Amniotic stem cell (primary cell): ENCODE measurements at regions not wholly inside any gene's neighbourhood (a gene's known extent, or its start where the extent isn't known, plus 50 kb on each side); places are given as distances from the start of the nearest gene placed in this dataset.
"Not testable (repeated sequence)": the region's sequence is repeated elsewhere in the genome, so short reads cannot be mapped to it uniquely, and the experiment has no call there.

ENCODE experiments used
- DNase-seq: peaks from one replicate; lab custom pipeline; 2025; lab: John Stamatoyannopoulos, UW

DNA sequence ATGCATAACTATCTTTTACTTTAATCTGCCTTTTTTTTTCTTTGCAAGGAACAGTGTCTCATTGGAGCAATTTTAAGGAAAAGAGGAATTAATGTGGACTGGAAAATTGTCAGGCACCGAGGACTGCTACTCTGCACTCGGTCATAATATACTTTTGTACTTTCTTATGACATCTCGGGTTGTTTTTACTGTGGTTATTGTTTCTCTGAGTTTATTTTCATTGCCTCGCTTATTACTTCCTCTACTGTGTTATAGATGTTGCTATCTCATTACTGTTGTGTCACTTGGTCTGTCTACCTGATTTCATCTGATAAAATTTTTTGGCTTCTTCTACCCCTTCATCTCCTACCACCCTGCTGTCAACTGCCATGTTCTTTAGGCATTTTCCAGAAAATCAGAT is 213.5 kb upstream of the POU1F1 start:
- DNase-seq: no peak

DNA sequence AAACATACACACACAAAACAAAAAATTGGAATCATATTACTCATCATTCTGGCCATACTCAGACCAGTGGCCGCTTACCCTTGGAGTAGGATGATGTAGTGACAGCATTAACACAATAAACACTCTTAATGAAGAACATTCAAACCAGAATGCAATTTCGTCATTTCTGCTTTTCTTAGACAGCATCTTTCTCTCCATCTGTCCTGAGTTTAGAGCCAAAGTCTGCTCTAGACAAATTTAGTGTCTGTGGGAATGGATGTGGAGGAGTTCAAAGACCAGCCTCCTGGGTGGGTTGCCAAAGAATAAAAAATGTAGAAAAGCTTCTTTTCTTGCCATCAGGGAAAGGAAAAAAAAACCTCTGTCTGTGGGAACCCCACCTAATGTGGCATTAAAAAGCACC is 212.4 kb upstream of the POU1F1 start:
- no peak for DNase-seq

DNA sequence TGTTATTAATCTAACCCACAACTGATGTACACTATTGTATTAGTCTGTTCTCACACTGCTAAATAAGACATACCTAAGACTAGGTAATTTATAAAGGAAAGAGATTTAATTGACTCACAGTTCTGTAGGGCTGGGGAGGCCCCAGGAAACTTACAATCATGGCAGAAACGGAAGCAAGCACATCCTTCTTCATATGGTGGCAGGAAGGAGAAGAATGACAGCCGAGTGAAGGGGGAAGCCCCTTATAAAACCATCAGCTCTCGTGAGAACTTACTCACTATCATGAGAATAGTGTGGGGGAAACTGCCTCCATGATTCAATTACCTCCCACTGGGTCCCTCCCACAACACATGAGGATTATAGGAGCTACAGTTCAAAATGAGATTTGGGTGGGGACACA is 210.3 kb upstream of the POU1F1 start:
- not testable (repeated sequence) for DNase-seq

DNA sequence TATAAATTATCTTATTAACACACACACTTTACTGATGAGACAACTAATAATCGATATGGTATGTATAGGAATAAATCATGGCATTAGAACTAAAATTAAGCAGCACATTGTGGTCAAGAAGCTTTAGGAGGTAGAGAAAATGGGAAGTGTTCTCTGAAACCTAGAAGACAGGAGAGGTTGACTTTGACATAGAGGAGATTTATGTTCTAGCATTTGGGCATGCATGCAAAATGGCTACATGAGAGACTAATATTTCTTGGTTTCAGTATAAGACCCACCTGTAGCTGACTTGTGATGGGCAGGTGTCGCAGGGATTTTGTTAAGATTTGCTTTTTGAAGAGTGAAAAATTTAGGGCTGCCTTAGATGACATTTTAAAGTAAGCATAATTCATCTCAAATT is 209.7 kb upstream of the POU1F1 start:
- DNase-seq: no peak

DNA sequence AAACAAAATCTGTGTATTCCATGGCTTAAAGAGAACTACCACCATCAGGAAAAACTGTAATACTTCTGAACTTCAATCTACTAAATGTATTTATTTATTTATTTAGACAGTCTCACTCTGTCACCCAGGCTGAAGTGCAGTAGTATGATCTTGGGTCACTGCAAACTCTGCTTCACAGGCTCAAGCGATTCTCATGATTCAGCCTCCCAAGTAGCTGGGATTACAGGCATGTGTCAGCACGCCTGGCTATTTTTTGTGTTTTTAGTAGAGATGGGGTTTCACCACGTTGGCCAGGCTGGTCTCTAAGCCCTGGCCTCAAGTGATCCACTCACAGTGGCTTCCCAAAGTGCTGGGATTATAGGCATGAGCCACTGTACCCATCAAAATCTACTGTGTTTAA is 202.3 kb upstream of the POU1F1 start:
- DNase-seq: no peak

DNA sequence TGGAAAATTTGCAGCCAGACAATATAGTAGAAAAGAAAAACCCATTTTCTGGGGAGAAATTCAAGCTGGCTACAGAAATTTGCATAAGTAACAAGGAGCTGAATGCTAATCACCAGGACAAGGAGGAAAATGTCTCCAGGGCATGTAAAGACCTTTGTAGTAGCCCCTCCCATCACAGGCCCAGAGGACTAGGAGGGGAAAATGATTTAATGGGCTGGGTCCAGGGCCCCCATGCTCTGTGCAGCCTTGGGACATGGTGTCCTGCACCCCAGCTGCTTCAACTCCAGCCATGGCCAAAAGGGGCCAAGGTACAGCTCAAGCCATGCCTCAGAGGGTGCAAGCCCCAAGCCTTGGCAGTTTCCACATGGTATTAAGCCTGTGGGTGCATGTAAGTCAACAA is 197.6 kb upstream of the POU1F1 start:
- no peak for DNase-seq

DNA sequence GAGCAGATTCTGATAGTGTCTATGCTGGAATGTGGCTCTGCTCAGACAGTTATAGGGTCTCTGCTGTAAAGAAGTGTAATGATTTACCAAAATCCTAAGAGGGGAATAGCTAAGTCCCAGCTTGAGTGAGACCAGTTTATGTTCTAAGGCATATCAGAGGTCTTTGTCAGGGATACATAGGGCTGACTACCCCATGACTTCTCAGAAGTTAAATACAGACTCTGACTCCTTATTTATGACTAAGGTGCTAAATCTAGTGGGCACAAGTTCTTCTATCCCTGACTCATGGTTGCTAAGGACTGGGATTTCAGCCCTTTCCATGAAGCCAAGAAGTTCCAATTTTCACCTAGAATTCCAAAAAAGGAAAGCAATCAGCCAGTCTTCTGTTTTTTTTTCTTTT is 192.6 kb upstream of the POU1F1 start:
- DNase-seq: no peak

DNA sequence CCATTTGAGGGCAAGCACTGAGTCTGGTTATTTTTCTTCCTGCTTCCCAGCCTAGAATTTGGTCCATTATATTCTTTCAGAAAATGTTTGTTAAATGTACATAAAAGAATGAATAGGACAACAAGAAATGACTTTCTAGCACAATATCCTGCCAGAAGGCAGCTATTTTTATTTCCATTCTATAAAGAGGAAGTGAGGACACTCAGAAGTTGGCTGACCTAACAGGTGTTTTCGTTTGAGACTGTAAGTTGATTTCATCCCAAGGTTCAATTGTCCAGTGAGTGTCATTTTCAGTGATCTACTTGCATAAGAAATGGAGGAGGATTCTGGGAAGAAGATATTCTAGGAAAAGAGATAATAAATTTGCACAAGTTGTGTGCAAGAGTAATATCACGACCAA is 191.9 kb upstream of the POU1F1 start:
- no peak for DNase-seq

DNA sequence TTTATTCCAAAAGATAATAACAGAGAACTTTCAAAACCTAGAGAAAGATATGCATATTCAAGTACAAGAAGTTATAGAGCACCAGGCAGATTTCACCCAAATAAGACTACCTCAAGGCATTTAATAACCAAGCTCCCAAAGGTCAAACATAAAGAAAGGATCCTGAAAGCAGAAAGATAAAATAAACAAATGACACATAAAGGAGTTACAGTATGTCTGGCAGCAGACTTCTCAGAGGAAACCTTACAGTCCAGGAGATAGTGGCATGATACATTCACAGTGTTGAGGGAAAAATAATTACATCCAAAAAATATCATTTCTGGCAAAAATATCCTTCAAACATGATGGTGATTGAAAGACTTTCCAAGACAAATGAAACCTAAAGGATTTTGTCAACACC is 185.8 kb upstream of the POU1F1 start:
- no peak for DNase-seq

DNA sequence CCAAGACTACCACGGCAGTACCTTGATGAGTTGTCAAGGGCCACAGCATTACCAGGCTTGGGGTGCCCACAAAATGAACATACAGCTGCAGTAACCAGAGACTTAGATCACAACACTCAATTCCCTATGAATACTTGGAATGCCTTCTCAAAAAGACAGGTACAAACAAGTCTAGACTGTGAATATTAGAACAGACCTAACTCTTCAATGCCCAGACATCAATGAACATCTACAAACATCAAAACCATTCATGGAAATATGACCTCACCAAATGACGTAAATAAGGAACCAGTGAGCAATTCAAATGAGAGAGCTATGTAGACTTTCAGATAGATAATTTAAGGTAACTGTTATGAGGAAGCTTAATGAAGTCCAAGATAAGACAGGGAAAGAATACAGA is 185.1 kb upstream of the POU1F1 start:
- DNase-seq: no peak

DNA sequence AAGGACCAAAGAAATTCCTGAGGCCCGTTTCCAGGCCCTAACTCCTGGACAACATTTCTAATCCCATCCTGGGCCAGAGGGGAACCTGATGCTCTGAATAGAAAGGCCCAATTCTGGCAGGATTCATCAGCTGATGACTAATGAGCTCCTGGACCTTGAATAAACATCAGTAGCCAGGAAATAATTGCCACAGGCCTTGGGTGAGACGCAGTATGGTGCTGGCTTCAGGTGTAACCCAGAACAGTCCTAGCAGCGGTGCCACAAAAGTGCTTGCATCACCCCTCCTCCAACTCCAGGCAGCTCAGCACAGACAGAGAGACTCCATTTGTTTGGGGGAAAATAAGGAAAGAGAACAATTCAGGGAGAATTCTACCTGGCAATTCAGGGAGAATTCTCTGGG is 184.7 kb upstream of the POU1F1 start:
- no peak for DNase-seq

DNA sequence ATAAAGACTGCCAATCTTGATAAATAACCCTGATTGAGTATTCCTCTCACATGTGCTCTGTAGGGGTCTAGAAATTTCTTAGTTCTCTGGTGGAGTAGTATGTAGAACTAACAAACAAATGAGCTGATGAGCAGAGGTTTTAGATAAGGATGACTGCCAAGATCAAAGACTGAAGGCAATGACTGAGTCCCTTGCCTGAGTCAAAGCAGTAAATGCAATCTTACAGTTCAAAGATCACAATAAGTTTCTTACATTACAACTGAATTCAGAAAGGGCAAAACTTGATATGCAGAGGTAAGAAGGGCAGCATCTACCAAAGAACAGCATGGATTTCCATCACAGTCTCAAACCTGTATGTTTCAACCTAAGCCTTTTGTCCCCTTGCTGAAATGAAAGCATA is 172.2 kb upstream of the POU1F1 start:
- no peak for DNase-seq

DNA sequence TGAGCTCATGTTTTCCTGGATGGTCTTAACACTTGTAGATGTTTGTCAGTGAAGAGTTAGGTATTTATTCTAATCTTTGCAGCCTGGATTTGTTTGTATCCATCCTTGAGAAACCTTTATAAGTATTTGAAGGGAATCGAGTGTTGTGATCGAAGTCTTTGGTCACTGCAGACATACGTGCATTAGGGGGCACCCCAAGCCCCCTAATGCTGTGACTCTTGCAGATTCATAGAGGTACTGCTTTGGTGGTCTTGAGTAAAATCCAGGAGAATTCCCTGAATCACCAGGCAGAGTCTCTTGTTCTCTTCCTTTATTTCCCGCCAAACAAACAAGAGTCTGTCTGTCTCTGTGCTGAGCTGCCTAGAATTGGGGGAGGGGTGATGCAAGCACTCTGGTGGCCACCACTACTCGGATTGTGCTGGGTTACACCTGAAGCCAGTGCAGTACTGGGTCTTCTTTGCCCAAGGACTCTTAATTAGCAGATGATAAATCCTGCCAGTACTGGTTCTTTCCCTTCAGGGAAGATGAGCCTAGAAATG is 170.5 kb upstream of the POU1F1 start:
- DNase-seq: no peak

DNA sequence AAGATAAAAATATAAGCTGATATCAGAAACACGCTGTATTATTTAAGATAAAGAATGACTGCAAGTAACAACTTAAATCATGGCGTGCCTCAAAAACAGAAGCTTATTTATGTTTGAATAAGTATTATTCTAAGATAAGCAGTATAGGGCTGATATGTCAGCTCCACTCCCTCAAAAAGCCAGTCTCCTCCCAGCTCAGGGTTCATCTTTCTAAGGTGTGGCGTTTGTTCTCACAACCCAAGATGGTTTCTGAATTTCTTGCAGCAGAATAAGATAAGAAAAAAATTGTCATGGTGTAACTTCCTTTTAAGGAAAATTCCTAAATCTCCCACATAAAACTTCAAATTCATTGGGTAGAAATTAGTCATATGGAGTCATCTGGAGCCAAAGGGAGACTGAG is 166.1 kb upstream of the POU1F1 start:
- no peak for DNase-seq

DNA sequence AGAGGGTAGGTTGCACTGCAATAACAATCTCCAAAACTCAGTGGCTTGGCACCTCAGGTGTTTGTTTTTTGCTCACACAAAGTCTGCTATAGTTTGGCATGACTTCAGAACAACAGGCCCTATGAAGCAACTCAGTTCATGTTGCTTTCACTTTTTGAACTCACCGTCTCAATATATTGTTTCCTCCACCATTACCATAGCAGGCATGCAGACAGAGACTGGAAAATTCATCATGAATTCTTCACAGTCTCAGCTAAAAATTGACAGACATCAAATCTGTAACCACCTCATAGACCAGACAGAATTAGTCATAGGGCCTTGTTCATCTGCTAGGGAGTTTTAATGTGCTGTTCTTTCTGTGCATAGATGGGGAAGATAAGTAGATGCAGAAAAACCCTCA is 161.4 kb upstream of the POU1F1 start:
- no peak for DNase-seq

DNA sequence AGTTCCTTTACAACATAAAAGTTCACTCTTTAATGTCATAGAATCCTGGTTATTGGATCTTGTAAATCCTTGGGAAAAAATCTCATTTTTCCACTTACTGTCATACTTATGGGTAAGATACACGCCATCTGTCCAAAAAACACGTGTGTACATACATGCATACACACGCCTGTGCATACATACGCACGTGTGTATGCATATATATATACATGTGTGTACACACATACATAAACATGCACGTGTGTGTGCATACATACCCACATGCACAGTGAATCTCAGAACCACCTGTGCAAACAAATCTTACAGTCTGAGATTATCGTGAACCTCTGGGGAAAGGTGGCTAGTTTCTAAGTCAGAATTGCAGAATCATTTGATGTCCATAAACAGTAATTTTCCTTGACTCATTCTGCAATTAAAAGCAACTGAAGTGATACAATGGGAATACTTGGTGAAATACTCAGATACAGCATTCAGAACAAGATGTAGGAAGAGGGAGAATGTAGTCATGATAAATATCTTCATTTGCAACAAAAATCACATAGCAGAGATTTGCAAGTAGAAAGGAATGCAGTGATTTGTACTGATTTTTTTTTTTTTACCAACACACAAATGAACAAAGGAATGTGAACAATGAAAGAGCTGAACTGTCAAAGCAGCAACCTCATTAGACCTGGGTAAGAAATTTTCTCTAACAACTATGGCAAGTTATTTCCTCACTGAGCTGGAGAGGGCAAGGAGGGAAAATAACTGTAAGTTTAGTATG is 160.6 kb upstream of the POU1F1 start:
- no peak for DNase-seq

DNA sequence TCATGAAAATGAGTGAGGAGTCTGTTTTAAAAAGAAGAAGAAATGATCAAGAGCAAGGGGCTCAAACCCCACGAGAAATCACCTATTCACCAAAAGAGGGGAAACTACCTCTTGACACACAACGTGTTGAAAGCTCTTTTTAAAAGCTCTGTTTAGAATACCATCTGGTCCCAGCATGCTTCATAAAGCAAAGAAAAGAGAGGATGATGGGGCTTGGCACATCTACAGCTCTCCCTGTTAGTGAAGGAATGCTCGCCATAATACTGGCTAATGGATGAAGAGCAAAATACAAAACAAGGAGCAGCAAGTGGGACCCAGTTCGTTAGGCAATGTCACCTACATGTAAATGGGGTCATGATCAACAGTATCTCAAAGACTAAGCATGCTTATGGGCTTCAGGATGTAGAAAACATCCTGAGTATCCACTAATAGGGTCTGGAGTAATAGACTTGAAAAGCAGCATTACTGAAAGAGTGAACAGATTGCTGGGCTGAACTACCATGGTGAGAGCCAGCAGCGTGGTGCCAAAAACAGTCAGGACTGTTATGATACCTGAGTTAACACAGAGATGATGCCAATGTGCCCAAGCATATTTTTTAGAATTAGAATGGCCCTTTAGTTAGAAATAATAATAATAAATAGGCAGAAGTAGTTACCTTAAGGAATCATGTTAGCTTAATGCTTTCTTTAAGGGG is 159.7 kb upstream of the POU1F1 start:
- no peak for DNase-seq

DNA sequence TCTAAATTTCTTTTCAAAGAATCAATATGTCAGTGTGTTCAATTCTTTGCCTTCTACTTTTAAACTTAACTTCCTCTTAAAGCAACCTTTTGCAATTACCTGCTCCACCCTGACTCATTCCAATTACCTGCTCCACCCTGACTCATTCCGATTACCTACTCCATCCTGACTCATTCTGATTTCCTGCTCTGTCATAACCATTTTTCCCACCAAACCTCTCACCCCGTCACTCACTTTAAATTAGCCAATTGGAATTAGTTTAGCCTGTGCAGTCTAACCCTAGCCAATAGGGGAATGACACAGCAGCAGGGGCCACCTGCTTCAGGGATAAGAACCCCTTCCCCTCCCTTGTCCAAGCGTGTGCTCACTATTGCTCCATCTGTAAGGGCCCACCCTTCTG is 157.1 kb upstream of the POU1F1 start:
- DNase-seq: not testable (repeated sequence)

DNA sequence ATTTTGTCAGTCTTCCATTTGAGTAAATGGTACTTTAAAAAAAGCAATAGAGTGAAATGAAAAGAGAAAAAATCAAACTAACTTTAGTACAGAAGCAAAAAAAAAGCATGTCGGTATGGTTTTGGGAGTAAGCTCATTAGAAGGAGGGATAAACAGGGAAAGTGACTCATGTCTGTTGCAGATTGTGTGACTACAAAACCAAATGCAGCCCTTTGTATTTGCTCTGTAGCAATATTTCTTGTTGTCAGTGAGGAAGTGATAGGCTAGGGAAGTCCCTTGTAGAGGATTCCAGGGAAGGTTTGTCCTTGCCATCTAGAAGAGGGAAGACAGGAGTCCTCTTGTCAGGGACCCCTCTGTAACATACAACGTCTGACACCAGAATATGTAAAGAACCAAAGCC is 150.5 kb upstream of the POU1F1 start:
- DNase-seq: no peak

DNA sequence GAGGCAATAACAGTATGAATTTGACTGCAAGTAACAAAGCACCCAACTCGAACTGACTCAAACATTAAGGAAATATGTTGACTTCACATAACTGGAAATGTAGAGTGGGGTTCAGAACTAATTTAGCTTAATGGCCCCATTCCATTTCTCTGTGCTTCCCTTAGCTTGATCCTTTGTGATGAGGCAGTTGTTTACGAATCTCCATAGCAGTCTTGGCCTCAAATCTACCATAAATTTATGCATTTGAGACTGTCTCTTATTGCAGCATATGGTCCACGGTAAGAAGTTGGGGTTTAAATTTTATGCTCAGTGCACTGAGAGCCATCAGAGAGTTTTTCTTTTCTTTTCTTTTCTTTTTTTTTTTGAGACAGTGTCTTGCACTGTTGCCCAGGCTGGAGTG is 148.7 kb upstream of the POU1F1 start:
- no peak for DNase-seq

DNA sequence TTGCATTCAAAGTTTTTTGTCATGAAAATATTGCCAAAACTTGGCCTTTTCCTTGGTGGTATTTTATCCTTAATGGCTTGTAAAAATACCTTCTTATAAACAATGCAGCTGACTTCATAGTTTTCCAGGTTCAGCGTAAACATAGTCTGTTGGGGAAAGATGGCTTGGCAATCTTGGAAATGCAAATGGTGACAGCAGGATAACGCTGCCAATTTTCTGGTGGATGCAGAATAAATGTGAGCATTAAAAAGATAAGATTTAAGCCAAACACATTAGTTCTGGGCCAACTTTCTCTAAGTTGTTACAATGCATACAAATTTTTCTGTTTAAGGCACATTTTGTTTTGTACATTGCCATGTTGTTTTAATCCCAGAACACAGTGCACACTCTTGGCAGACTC is 147.0 kb upstream of the POU1F1 start:
- no peak for DNase-seq

DNA sequence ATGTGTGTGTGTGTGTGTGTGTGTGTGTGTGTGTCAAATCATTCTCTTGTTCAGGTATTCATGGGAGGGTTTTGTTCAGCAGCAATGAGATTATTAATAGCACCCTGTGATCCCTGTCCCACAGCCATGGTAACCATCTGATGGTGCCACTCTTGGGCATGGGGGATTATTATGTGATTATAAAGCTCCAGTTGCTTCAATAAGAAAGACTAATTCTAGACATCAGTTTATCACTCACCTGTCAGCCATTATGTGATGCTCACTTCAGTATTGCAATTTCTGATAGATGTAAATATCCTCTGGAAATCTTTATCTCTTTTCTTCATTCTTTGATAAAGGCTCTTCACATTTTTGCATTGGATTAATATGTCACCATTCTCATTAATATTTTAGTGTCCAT is 145.9 kb upstream of the POU1F1 start:
- DNase-seq: no peak

DNA sequence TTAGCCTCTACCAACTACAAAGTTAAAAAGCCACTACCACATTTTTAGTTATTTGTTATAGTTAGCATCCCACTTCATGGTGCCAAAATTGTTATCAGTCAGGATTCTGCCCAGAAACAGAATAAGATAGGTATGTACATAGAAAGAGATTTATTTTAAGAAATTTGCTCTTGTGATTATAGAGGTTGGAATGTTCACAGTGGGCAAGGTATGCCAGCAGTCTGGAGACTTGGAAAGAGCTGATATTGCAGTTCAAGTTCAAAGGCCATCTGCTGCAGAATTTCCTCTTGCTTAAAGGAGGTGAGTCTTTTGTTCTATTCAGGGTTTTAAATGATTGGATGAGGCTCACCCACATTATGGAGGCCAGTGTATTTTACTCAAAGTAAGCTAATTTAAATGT is 143.8 kb upstream of the POU1F1 start:
- no peak for DNase-seq

DNA sequence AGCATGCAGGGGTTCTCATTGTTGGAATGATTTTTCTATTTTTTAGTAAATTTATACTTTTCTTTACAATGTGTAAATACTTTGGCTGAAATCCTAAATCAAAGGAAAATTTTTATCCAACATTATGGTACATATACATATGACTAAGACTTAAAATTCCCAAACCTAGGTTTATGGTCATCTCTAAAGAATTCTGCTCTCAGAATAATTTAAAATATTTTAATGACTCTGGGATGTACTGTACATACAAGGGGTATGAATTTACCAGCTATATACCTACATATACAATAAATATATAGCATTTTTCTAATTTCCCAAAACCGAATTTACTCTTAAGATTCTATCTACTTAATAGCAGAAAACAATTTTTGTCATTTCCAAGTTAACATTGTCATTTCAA is 137.9 kb upstream of the POU1F1 start:
- no peak for DNase-seq
